IPS DF 6.9 (cell line): ENCODE measurements at regions not wholly inside any gene's neighbourhood (a gene's known extent, or its start where the extent isn't known, plus 50 kb on each side); places are given as distances from the start of the nearest gene placed in this dataset.

Source experiments
- DNase-seq: peaks from one replicate; pipeline ENCODE4 v3.0.0-alpha.2; 2013; ENCODE audit warnings: low read depth, low spot score
- H3K27ac ChIP-seq: one replicate; pipeline ENCODE4 v1.5.1; 2013; ENCODE audit warnings: low read length, control low read depth
- H3K27me3 ChIP-seq: 2 replicates; pipeline ENCODE4 v1.6.1; 2013; ENCODE audit warnings: mild to moderate bottlenecking, low read length; ENCODE audit not compliant: control insufficient read depth, insufficient read depth
- H3K36me3 ChIP-seq: 2 replicates; pipeline ENCODE4 v1.6.1; 2013; ENCODE audit warnings: low read length; ENCODE audit not compliant: control insufficient read depth, insufficient read depth
- H3K4me1 ChIP-seq: 2 replicates; pipeline ENCODE4 v1.6.1; 2013; ENCODE audit warnings: low read length; ENCODE audit not compliant: control insufficient read depth, insufficient read depth
- H3K4me3 ChIP-seq: 2 replicates; pipeline ENCODE4 v1.5.1; 2013; ENCODE audit warnings: mild to moderate bottlenecking, low read length
- H3K9me3 ChIP-seq: 2 replicates; pipeline ENCODE4 v1.6.1; 2013; ENCODE audit warnings: low read length, inconsistent platforms; ENCODE audit not compliant: control insufficient read depth, insufficient read depth
- WGBS: extraction: QIAGEN DNeasy Blood & Tissue Kit; methylation state at CpG from one replicate; pipeline ENCODE4 v1.1.7; 2013; ENCODE audit warnings: mixed read lengths, missing lambda C conversion rate; ENCODE audit not compliant: insufficient read length, insufficient coverage; 5-methylcytosine and 5-hydroxymethylcytosine counted together

DNA sequence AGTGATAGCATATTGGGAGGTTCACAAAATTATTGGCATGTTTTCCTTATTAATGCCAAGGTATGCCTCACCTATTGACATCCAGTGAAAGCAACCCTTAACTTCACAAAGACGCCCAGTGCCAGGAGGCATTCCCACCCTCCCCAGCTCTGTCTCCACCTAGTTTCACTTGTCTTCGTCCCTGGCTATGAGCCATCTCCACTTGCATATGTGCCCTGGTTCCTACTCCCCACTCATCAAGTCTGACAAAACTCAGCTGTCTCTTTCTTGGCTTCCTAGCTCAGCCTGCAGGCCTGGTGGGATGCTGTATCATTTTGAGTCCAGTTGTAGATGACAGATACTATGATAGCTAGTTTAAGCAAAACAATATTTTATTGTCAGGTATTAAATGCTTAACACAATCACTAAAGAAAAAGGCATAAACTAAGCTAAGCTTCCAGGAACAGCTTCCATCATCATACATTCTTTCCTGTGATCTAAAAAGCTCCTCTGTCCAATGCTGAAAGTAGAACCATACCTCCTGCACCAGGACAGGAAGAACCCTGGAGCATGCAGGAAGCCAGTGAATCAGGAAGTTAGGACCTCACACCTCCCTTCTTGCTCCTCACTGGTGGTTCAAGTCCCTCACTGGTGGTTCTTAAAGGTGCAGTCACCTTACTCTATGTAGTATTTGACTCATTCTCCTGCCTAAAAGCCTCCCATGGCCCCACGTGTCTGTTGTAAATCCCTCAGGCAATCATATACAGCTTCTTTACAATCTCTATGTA, 410.3 kb upstream of the RASGEF1B start:
- no CpG with 5 or more reads among the region's 3 CpGs for WGBS
- Histone ChIP-seq H3K27ac (no peak overlapping the region), H3K27me3 (no peaks in the 10 kb centered on the region), H3K9me3 (no peaks in the 10 kb centered on the region), H3K4me1 (no peaks in the 10 kb centered on the region), H3K36me3 (no peaks in the 10 kb centered on the region), H3K4me3 (no peak overlapping the region)
- no peak for DNase-seq

DNA sequence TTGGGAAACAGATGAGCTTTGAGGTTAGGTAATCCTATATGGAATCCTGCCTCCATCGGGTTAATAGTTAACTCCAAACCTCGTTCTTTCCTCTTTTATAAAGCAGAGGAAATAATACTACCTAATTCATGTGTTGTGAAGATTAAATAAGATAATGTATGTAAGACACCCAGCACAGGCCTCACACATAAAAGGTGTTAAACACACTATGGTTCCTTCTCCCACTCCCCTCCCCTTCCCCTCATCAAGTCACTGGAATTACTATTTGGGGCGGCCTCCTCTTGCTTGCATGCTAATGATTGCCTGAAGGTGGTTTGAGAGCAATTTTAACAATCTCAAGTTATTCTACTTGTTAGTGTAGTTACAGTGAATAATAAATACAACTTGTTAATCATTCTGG, 404.4 kb upstream of the RASGEF1B start:
- H3K27me3 ChIP-seq = peaks cover 1% of the 10 kb centered on the region; the same call in 1 of the 2 replicates
- WGBS = no CpG with 5 or more reads among the region's 3 CpGs
- no peak overlapping the region for H3K27ac ChIP-seq
- H3K36me3 ChIP-seq = no peaks in the 10 kb centered on the region; the same call in 1 of the 2 replicates
- peaks cover 1% of the 10 kb centered on the region for H3K4me1 ChIP-seq
- no peak overlapping the region for H3K4me3 ChIP-seq
- peaks cover 2% of the 10 kb centered on the region; the same call in 1 of the 2 replicates for H3K9me3 ChIP-seq
- DNase-seq = no peak

DNA sequence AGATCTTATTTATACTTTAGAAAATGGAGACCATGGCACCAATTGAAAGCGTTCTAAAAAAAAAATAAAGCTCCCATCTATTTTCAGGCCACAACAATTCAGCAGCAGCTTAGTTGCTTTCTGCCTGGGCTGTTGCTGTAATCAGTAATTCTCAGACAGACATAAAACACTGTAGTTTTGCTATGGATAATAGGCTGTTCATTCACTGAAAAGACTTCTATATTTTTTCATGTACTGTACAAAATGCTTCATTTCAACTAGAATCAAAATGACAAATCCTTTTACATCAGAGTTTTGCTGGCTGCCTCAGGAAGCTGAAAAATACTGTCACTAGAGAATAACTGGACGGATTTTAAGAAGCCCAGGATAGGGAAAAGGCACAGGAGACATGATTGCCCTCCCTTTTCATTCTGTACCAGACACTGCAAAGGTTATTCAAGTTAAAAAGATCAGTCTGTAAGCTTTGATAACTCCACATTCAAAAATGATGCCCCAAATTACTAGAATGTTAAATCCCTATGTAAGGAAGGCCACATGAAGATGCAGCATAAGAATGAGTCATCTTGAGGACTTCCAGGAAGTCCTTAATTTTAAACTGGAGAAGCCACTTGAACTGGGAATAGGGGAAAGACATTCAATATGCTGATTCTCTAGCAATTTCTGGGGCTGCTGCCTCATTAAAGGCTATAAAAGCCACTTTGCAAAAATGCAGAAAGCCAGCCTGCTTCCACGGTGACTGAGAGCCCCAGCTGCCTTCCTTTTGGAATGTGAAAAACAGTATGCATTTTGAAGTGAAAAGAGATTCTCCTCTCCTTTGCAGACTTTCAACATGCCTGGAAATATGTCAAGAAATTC, 403.2 kb upstream of the RASGEF1B start:
- no CpG with 5 or more reads among the region's 3 CpGs for WGBS
- Histone ChIP-seq H3K9me3 (peaks cover 4% of the 10 kb centered on the region; the same call in 1 of the 2 replicates), H3K4me3 (no peak overlapping the region), H3K36me3 (no peaks in the 10 kb centered on the region; the same call in 1 of the 2 replicates), H3K4me1 (peaks cover 1% of the 10 kb centered on the region), H3K27me3 (peaks cover 1% of the 10 kb centered on the region; the same call in 1 of the 2 replicates), H3K27ac (no peak overlapping the region)
- DNase-seq = no peak

DNA sequence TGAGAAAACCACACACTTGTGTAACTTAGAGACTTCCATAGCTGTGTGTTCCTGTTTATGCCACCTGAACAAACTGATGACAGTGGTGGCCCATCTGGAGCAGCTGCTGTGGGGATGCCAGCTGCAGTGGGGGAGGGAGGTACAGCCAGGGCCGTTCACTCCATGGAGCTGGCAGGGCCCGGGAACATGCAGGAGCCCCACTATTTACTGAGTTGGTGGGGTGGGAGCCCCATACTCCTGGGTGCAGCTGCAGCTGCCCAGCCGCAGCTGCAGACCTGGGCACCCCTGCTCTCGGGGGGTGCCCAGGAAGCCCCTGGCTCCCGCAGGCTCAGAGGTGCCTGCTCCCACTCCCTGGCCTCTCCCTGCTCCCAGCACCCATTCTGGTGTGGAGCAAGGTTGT, 398.6 kb upstream of the RASGEF1B start:
- H3K4me1 ChIP-seq = peaks cover 1% of the 10 kb centered on the region
- no peak for DNase-seq
- no CpG with 5 or more reads among the region's 5 CpGs for WGBS
- peaks cover 1% of the 10 kb centered on the region; the same call in 1 of the 2 replicates for H3K27me3 ChIP-seq
- H3K27ac ChIP-seq = no peak overlapping the region
- H3K4me3 ChIP-seq = no peak overlapping the region
- H3K9me3 ChIP-seq = peaks cover 4% of the 10 kb centered on the region; the same call in 1 of the 2 replicates
- no peaks in the 10 kb centered on the region; the same call in 1 of the 2 replicates for H3K36me3 ChIP-seq

DNA sequence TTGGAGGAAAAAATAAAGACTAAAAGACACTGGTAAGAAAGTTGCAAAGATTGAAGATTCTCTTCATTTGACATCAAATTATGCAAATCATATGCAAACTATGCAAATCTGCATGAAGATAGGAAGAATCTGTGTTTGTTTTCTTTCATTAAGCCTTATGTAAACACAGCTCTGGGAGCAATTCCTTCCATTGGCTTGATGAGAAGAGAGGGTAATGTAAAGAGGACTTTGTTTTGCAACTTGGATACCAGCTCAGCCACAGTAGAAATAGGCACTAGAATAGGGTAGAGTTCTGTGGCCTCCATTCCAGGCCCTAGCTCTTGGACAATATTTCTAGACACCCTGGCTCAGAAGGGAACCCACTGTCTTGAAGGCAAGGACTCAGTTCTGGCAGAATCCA, 388.4 kb upstream of the RASGEF1B start:
- H3K9me3 ChIP-seq = no peaks in the 10 kb centered on the region
- H3K27me3 ChIP-seq = no peaks in the 10 kb centered on the region
- no peak for DNase-seq
- H3K36me3 ChIP-seq = no peaks in the 10 kb centered on the region
- H3K27ac ChIP-seq = no peak overlapping the region
- H3K4me3 ChIP-seq = no peak overlapping the region
- no peaks in the 10 kb centered on the region for H3K4me1 ChIP-seq

DNA sequence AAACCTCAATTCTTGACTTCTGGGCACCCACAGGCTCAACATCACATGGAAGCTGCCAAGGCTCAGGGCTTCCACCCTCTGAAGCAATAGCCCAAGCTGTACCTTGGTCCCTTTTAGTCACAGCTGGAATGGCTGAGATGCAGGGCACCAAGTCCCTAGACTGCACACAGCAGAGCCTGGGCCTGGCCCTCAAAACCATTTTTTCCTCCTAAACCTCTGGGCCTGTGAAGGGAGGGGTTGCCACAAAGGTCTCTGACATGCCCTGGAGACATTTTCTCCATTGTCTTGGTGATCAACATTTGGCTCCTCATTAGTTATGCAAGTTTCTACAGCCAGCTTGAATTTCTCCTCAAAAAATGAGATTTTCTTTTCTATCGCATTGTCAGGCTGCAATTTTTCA, 382.7 kb upstream of the RASGEF1B start:
- H3K27me3 ChIP-seq = no peaks in the 10 kb centered on the region
- H3K27ac ChIP-seq = no peak overlapping the region
- DNase-seq = no peak
- H3K4me1 ChIP-seq = no peaks in the 10 kb centered on the region
- H3K9me3 ChIP-seq = no peaks in the 10 kb centered on the region; the same call in 1 of the 2 replicates
- WGBS = no CpG with 5 or more reads among the region's 1 CpG
- no peak overlapping the region for H3K4me3 ChIP-seq
- no peaks in the 10 kb centered on the region for H3K36me3 ChIP-seq

DNA sequence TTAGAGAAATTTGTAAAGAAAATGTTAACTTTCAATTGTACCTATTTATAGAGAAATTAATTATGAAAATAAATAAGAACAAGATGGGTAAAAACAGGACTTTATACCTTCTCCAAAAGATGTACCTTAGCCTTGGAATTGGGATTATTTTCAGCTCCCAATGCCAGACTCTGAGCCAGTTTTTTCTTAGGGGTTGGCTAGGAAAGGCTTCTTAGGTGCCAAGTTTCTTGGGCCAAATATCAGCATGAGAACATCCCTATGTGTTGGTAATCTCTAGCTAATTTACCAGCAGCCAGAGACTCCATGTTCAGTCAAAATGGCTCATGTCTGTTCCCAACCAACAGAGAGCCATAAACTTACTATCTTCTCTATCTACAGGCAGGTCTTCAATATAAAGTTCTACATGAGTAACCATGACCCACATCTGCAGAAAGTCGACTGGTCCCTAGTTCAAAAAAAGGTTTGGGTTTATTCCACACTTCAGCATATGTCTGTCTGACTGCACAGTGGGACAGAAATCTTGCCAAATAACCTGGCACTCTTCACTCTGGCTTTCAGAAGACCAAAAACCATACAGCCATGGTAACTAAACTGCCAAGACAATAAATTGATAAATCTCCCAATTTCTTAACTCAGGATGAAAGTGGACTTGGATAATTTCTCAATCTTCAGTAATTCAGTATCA, 380.5 kb upstream of the RASGEF1B start:
- H3K27me3 ChIP-seq = no peaks in the 10 kb centered on the region
- no peak overlapping the region for H3K4me3 ChIP-seq
- no peak for DNase-seq
- no peaks in the 10 kb centered on the region for H3K36me3 ChIP-seq
- no peak overlapping the region for H3K27ac ChIP-seq
- no peaks in the 10 kb centered on the region; the same call in 1 of the 2 replicates for H3K9me3 ChIP-seq
- H3K4me1 ChIP-seq = no peaks in the 10 kb centered on the region
- WGBS = no CpG with 5 or more reads among the region's 1 CpG

DNA sequence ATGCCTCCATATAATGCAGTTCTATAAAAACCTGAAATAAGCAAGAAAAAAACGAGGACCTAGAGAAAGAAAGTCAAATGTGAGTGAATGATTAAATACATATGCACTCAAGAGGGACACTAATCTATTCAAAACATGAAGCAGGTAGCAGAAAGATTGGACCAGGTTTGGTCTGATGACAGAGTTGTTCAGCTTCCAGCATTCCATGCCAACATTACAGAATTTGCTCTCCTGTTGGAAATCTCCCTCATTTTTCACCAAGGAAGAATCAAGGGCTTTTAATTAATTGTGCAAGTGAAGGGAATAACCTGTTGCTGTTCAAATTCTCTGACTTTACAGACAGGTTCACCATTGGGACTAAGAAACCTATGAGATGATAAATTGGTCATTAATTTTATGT, 379.0 kb upstream of the RASGEF1B start:
- Histone ChIP-seq H3K4me3 (no peak overlapping the region), H3K4me1 (no peaks in the 10 kb centered on the region), H3K36me3 (no peaks in the 10 kb centered on the region), H3K27ac (no peak overlapping the region), H3K27me3 (no peaks in the 10 kb centered on the region), H3K9me3 (no peaks in the 10 kb centered on the region; the same call in 1 of the 2 replicates)
- no CpG with 5 or more reads among the region's 1 CpG for WGBS
- no peak for DNase-seq

DNA sequence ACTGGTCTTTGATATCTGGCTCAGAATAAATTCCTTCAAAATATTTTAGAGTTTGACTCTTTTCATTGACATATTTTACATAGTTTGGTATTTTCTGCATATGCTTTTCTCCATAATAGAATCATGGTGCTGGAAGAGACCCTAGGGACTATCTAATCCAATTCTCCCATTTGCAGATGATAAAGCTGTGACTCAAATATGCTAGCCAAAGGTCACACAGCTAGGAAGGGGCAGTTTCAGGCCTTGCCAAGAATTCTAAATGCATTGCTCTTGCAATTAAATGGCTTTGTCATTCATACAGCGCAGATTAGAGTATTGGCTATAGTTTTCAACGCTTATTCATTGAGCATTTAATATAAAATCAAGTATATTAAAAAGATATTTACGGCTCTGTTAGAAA, 374.1 kb upstream of the RASGEF1B start:
- Histone ChIP-seq H3K4me1 (no peaks in the 10 kb centered on the region), H3K36me3 (no peaks in the 10 kb centered on the region), H3K9me3 (no peaks in the 10 kb centered on the region), H3K27me3 (no peaks in the 10 kb centered on the region), H3K27ac (no peak overlapping the region), H3K4me3 (no peak overlapping the region)
- DNase-seq = no peak
- WGBS = no CpG with 5 or more reads among the region's 3 CpGs

DNA sequence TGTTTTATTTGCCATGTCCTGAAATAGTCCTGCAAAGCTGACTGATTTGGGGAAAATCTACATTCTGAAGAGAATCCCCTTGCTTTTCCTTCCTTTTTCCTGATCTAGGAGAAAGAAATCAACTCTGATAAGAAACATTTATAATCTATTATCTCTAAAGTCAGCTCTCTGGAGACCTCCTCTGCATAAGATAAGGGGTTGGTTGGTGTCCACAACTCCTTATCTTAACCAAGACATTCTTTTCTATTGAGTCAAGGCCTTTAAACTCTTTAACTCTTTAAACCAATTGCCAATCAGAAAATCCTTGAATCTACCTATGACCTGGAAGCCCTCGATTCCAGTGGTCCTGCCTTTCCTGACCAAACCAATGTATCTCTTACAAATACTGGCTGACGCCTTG, 373.6 kb upstream of the RASGEF1B start:
- H3K4me1 ChIP-seq = no peaks in the 10 kb centered on the region
- DNase-seq = no peak
- H3K27me3 ChIP-seq = no peaks in the 10 kb centered on the region
- no peak overlapping the region for H3K4me3 ChIP-seq
- no peak overlapping the region for H3K27ac ChIP-seq
- WGBS = no CpG with 5 or more reads among the region's 2 CpGs
- no peaks in the 10 kb centered on the region for H3K36me3 ChIP-seq
- H3K9me3 ChIP-seq = no peaks in the 10 kb centered on the region
